Medulla oblongata (tissue), 1 donor: ENCODE measurements at regions not wholly inside any gene's neighbourhood (a gene's known extent, or its start where the extent isn't known, plus 50 kb on each side); places are given as distances from the start of the nearest gene placed in this dataset.
"Not testable (repeated sequence)": the region's sequence is repeated elsewhere in the genome, so short reads cannot be mapped to it uniquely, and the experiment has no call there.

Experiments used
- DNase-seq: peaks from one replicate; pipeline ENCODE4 v3.0.0-alpha.2; 2015; ENCODE audit errors: extremely low spot score

- no peak for DNase-seq
These were observed 246.6 kb downstream of the RRAGC start for GRCh38 chr1:38612951-38613350.

- no peak for DNase-seq
These were observed 247.8 kb downstream of the RRAGC start for GRCh38 chr1:38611664-38612211.

GRCh38 chr1:38609166-38610025 is 250.2 kb downstream of the RRAGC start:
- DNase-seq: peak; percentile 11

GRCh38 chr1:38608202-38608864 is 251.2 kb downstream of the RRAGC start:
- peak; percentile 35 for DNase-seq

GRCh38 chr1:38607526-38607925 is 252.0 kb downstream of the RRAGC start:
- no peak for DNase-seq

GRCh38 chr1:38605063-38605462 is 254.5 kb downstream of the RRAGC start:
- no peak for DNase-seq

GRCh38 chr1:38603907-38604306 is 255.7 kb downstream of the RRAGC start:
- no peak for DNase-seq

- DNase-seq: no peak
These were observed 258.7 kb downstream of the RRAGC start for GRCh38 chr1:38600905-38601304.

- no peak for DNase-seq
These were observed 259.3 kb downstream of the RRAGC start for GRCh38 chr1:38600286-38600685.

GRCh38 chr1:38598118-38598517 is 261.5 kb downstream of the RRAGC start:
- no peak for DNase-seq

GRCh38 chr1:38589036-38589435 is 270.5 kb downstream of the RRAGC start:
- no peak for DNase-seq

GRCh38 chr1:38587766-38588165 is 271.8 kb downstream of the RRAGC start:
- DNase-seq: no peak

GRCh38 chr1:38586993-38587646 is 272.5 kb downstream of the RRAGC start:
- peak; percentile 44 for DNase-seq

- no peak for DNase-seq
These were observed 273.6 kb downstream of the RRAGC start for GRCh38 chr1:38585971-38586370.

GRCh38 chr1:38585460-38585859 is 274.1 kb downstream of the RRAGC start:
- no peak for DNase-seq

- no peak for DNase-seq
These were observed 274.9 kb downstream of the RRAGC start for GRCh38 chr1:38584448-38585355.

- not testable (repeated sequence) for DNase-seq
These were observed 276.3 kb downstream of the RRAGC start for GRCh38 chr1:38583287-38583686.

- DNase-seq: no peak
These were observed 278.2 kb downstream of the RRAGC start for GRCh38 chr1:38581396-38581795.

- DNase-seq: no peak
These were observed 279.0 kb downstream of the RRAGC start for GRCh38 chr1:38580594-38580993.

- no peak for DNase-seq
These were observed 280.5 kb downstream of the RRAGC start for GRCh38 chr1:38579056-38579455.

- DNase-seq: no peak
These were observed 281.2 kb downstream of the RRAGC start for GRCh38 chr1:38578271-38578951.
